ENCODE measurements at regions not wholly inside any gene's neighbourhood (a gene's known extent, or its start where the extent isn't known, plus 50 kb on each side); places are given as distances from the start of the nearest gene placed in this dataset.

DNA sequence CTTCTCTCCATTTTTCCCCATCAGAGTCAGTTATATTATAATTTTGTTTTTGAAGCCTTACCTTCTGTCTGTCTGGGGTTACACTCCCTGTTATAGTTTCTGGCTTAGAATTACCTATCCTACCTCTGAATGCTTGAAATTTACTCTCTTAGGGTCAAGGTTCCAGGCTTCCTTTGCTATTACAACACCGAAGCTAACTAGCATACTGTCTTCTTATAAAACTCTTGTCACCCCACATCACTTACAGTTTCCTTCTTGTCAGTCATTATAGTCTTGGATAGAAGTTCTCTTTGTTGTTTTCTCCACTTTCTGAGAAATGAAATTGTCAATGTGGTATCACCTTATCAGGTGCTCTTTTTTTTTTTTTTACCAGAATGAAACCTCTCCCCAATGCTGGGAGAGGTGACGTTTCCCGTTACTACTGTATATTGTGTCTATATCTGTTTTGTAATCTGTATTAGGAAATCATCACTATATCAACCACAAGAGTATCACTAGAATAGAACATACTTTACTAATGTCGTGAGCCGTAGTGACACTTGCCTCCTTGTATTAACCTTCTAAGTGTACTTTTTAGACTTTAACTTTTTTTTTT is 69.2 kb upstream of the PSMA6 start:
- no peak for DNase-seq

DNA sequence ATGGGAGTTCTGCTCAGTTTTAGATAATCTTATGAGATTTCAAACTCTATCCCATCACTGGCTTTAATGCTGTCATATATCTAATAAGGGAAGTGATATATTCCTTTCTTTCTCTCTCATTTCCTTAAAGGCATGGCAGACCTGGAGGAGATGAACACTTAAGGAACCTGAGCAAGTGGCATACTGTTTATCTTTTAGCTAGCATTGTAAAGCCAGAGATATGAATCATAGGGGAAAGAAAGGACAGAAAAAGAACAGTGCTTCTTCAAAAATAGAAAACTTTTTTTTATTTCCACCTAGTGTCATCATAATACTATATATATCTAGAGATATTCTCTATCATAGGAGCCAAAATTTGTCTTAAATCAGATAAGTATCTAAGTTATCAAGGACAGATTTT is 68.3 kb upstream of the PSMA6 start:
- no peak for DNase-seq

GRCh38 chr14:35224615-35225014 is 67.6 kb upstream of the PSMA6 start:
- DNase-seq, result no peak

GRCh38 chr14:35229084-35229791 is 62.9 kb upstream of the PSMA6 start:
- peak; percentile 33 for DNase-seq

- no peak for DNase-seq
These were observed 62.4 kb upstream of the PSMA6 start for GRCh38 chr14:35229792-35230089.

- no peak for DNase-seq
These were observed 60.9 kb upstream of the PSMA6 start for GRCh38 chr14:35231207-35231760.

GRCh38 chr14:35234012-35234805 is 58.0 kb upstream of the PSMA6 start:
- DNase-seq, result no peak

GRCh38 chr14:35235840-35236239 is 56.3 kb upstream of the PSMA6 start:
- no peak for DNase-seq

DNA sequence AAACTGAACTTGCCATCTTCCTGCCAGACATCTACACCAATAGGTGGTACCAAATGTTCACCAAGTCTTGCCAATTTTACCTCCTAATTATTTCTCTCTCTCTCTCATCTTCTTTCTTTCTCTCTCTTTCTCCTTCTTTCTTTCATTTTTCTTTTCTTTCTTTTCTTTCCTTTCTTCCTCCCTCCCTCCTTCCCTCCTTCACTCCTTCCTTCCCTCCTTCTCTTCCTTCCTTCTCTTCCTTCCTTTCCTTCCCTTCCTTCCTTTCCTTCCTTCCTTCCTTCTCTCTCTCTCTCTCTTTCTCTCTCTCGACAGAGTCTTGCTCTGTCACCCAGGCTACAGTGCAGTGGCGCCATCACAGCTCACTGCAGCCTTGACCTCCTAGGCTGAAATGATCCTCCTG is 55.4 kb upstream of the PSMA6 start:
- DNase-seq, result no peak

DNA sequence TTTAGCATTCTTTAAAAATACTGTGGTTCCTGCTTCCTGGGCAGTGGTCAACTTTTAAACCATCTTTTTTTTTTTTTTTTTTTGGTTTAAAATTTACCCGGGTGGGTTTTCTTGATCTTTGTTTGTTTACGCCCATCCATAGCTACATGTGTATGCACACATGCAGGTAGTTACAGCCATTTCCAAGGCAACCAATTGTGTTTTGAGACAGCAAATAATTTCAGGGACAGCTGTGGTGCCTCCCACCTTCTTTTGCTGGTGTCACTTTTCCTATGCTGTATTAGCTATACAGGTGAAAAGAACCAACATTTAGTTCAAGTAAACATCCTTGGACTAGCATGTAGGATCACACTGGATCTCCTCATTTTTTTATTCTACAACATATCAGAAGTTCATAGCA is 52.0 kb upstream of the PSMA6 start:
- DNase-seq, result no peak

Data from NCI-H82 (cell line).